ENCODE measurements at regions not wholly inside any gene's neighbourhood (a gene's known extent, or its start where the extent isn't known, plus 50 kb on each side); places are given as distances from the start of the nearest gene placed in this dataset.
A peak's percentile ranks its signal among the peaks of the same experiment; 100 is the strongest.

DNA sequence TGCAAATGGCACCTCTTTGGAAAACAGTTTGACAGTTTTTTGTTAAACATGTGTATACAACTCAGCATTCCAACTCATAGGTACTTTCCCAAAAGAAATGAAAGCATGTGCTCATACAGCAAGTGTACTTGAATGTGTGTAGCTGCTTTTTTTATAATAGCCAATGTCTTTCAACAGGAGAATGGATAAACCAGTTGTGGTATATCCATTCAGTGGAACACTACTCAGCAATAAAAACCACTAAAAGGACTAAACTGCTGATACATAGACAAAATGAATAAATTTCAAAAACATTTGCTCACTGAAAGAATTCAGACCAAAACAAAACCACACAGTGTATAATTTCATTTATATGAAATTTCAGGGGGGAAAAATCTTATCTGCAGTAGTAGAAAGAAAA lies 267.3 kb downstream of the NR2F1-AS1 start:
- DNase-seq, result no peak

DNA sequence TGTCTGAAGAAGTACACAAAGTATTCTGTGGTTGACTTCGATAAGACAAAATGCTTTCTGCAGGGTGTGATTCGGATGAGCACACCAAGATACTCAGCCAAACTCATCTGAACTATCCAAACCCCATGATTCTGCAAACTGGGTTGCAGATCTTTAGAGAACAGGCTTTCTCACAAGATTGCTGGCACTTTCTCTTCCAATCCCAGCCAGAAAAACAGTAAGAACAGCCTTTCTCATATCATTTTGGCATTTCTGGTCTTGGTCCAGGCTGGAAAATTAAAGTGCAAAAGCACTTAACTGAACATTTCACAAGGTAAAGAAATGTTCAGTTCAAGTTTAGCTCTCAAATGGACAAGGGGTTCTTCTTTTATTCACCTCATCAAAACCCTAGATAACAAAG lies 269.1 kb downstream of the NR2F1-AS1 start:
- DNase-seq, result no peak

DNA sequence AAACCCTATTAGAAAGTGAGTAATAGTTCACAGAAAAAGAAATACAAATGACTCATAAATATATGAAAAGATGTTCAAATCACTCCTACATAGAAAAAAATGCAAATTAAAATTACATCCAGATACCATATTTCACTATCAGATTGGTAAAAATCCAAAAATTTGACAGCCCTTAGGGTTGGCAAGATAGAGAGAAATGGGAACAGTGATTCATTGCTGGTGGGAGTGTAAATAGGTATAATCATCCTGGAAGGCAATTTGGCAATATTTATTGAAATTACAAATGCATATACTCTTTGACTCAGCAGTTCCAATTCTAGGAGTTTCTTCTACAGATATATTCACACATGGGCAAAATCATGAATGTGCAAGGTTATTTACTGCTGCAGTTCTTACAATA lies 273.5 kb downstream of the NR2F1-AS1 start:
- no peak for DNase-seq

DNA sequence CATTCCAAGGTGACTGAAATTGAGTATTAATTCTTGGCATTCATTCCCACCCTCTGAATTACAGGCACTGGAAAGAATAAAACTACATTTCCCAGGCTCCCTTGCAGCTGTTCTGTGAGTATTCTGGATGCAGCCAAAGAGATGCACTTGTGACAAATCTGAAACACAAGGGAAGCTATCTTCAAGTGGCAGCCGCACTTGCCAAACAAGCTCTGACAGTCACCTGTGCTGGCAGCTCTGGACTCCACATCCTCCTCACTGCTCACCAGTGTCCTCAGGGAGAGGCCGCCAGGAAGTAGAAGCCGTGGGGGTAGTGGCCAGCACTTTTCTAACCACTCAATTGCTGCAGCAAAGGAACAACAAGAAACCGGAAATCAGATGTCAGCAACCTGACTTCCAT lies 275.0 kb downstream of the NR2F1-AS1 start:
- DNase-seq, result no peak

DNA sequence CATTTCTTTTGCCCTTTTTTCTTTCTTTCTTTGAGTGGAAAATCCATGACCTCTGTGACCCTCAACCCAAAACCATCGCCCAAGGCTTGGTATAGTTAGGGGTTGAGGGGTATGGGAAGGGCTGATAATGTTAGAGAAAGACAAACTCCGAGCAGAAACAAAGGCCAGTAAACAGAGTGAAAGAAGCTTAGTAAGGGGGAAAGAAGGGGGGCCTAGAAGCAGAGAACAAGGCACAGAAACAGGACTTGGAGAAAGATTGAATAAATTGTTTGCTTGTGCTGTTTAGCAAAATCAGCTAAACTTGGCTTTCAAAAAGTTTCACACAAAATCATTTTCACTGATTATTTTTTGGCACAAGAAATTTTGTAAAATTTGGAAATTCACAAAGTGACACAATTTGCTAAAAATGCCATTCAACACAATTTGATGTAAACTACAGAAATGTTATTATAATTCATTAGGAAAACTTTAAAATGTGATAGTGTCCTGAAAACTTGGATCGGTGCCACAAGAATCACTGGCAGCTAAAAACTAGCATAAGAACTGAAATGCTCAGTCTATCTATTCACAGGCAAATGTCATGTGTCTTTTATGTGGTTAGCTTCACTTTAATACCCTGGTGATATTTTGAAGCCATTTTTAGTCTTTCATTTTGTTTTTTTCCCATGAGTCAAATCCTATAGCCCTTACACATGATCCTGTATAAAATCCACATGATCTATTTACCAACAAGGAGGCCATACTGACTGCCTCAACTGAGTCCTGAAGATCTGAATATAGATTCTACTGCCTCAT lies 276.4 kb downstream of the NR2F1-AS1 start:
- no peak for DNase-seq

DNA sequence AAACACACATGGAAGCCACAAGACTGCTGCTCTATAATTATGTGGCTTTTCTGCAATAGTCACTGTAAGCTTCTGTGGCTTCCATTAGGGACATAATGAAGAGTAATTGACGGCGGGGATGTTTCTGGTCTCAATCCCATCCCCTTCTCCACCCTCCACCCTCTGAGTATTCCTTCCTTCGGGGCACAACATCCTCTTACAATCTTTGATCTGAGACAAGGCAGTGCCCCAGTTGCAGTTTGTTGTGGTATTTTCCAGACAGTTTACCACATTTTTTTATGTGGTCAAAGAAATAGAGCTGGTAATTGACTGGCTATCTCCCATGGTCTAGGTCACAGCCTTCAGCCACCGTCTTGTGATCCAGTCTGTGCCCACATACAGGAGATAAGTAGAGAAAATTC lies 277.7 kb downstream of the NR2F1-AS1 start:
- DNase-seq, result no peak

DNA sequence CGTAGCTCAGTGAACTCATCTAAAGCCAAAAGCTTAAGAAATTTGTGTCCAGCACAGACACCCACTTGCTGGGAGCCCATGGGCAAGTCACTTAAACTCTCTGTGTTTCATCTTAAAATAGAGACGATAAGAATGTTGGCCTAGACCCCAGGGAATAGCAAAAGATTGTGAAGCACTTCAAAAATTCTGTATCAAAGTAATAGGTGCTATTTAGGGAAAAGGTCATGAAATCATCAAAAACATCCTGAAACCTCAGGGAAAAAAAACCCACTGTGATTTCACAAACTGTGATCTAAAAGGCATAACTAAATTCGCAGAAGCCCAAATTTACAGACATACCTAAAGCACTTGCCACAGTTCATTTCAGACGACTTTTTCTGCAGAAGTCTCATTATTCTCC lies 278.3 kb downstream of the NR2F1-AS1 start:
- DNase-seq, result no peak

DNA sequence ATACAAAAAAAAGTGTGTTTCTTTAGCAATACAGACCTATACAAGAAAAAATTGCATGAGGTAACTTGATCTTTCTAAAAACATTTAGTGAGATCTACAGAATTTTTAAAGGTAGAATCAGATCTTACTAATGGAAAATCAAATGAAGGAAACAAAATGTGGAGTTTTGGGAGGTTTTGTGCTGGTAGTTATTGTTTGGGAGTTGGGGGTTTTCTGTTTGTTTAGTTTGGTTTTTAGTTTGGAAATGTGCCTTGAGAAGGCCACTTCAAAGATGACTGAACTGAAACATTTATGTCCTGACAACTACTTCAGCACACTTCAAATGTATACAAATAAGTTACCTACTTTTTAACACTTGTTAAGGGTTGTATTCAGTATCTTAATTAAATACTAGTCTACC lies 280.1 kb downstream of the NR2F1-AS1 start:
- no peak for DNase-seq

DNA sequence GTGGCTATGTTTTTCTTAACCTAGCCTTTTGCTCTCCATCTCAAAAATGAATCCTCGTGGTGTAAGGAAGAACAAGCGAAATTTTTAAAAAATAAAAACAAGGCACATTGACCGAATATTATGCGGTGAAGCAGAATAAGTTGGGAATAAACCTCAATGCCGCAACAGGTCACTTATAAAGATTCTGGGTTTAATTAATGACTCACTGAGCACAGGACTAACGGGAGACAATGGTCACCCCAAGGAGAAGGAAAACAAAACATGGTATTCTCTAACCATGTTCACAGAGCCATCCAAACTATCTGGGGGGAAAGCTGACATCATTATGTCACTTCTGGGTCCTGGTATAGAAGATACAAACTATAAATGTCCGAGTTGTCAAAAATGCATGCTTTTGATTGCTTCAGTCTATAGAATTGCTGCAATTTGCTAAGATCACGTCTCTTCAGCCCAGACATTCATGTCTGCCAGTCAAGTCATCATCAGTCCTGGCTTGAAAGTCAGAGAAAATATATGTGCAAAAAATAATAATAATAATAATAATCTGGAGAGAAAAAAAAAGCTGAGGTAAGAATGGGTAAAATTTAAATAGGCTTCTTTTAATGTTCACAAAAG lies 280.6 kb downstream of the NR2F1-AS1 start:
- no peak for DNase-seq

DNA sequence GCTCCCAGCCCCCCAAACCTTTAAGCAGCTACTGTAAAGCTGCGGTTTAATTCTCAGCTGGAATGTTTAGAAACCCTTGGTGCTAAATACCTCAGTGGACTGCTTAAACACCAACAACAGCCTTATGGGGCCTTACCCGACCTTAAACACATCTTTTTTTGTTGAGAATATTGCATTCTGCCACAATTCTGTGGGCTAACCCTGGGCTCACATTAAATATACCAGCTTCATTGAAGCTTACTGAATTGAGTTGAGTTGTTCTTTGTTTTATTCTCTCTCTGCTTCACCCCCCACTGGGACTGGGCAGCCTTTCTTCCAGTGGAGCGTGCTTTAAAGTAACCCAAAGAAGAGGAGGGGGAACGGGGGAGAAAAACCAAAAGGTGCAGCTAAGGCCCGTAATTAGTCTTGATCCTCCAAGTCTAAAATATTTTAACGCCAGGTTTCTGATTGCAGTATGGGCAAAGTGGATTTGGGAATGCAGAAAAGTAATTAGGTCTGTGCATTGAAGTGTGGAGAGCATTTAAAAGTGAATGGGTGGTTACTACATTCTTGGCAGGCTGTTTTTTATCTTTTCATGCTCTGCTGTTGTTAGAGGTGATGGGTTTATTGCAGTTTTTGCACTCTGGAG lies 281.2 kb downstream of the NR2F1-AS1 start:
- DNase-seq, result peak; percentile 2

DNA sequence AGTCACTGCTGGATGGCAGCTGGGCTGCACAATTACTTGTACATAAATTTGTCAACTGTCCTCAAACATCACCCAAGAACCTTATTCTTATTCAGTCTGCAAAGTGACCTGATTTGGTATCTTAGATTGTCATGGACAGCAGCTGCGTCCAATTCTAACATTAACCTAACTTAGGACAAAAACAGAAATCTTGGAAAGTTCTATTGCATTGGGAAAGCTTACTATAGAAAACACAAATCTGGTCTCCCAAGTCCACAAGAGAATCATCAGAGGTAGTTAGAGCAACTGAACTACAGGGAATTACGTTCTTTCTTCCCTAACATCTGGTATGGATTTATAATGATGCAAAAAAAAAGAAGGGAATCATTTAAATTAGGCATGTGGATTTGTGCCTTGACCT lies 283.9 kb downstream of the NR2F1-AS1 start:
- DNase-seq, result no peak

DNA sequence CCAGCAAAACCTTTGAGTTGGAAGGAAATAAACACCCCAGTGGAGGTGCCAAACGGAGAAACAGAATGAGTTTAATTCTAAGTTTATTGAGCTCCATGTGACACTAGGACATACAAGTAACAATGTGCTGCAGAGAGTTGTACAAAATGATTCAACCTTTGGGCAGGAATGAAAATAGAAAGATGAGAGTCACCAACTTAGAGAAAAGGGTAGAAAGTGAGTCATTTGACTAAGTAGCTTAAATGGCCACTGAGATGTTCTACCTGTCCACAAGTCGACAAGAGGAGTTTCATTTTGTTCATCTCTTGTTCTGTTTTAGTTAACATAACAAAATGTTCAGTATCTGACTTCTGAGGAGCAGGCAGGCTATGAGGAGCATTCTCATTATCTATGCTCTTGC lies 284.7 kb downstream of the NR2F1-AS1 start:
- DNase-seq, result no peak

DNA sequence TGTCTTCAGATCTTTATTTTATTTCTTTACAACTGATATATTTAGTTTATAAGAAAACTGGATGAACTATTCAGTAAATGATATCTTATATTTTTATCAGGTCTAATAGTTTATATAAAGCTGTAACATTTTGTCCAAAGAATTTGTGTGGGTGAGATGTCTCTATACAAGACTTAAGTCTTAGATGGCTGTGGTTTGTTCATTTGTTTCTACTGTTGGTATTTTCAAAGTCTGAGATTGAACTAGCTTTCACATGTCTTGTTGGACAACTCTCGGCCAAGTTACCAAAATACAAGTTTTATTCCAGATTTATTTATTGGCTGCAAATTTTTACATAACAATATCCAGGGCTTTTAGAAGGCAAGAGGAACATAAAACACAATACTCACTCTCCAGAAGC lies 286.0 kb downstream of the NR2F1-AS1 start:
- no peak for DNase-seq

DNA sequence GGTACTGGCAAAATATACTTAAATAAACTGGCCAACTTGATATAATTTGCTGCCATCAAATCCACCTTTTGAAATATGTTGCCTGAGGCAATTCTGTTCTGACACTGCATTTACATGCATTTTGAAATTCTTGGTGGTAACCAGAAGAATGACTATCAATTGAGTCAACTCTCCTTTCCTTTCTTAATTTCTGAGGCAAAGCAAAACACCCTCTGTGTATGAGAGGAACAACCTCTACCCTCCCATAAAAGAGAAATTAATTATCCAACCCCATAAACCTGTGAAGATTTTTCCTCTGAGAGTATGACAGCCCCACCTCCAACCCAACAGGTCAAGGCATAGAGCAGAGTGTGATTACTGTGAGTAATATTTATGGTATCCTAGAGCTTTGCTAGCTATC lies 286.8 kb downstream of the NR2F1-AS1 start:
- no peak for DNase-seq

DNA sequence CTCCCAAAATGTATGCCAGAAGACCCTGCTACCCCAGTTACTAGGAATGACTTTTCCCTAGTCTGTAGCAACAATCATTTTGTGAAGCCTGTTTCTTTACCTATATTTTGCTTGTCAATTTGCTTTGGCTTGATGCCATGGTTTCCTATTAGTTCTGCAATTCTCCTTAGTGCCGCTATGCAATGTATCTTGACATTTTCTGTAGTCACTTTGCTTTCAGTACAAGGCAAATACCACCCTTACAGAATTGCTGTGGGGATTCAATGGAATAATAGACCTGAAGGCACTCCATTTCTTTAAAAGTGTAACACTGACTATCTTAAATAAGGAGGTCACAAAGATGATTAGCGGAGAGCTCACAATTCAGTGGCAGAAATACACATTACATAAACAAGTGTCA lies 291.1 kb downstream of the NR2F1-AS1 start:
- DNase-seq, result no peak

DNA sequence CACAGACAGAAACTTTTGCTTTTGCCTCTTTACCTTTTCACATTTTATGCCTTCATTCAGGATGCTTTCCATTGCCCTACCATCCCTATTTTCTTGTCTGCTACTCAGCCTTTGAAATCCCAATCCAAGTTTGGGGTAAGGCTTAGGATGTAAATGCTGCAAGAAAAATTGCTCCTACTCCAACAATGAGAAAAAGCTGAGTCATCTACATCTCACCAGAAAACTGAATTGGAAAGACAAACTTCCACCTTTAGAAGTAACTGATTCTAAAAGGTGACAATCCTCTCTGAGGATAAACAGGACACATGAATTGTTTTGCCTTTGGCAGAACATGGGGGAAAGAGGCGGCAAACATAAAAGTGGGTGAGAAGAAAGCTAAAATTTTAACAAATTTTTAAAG lies 295.6 kb downstream of the NR2F1-AS1 start:
- DNase-seq, result no peak

DNA sequence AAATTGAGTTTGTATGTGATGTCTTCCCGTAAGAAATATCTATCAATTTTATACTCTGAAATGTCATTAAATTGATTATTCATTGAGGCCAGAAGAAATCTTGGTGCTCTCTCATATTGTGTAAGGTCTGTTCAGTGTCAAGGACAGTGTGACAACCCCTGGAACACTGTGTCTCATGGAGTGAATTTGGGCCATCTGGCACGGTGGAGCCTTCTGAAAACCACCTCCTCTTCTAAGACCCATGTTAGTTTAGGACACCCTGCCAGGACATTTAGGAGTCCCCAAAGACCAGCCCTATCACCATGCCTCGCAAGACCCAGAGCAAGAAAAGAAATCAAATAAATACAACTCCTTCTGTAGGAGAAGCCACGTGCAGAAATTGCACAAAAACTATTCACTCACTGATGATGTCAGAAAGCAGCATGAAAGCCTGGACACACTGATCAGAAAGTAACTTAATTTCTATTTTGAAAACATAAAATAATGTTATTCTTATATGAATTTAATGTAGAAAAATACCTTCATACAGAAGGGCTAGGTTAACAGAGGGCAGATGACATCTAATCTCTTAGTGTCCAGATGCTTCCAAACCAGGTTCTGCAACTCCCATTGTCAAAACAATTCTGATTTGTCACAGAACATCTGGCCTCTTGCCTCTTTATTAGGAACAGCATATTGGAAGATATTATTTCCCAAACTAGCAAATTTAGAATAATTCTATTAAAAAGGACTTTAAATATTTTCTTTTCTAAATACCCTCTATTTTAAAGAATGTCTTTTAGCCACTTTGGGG lies 298.8 kb downstream of the NR2F1-AS1 start:
- DNase-seq, result peak; percentile 28

DNA sequence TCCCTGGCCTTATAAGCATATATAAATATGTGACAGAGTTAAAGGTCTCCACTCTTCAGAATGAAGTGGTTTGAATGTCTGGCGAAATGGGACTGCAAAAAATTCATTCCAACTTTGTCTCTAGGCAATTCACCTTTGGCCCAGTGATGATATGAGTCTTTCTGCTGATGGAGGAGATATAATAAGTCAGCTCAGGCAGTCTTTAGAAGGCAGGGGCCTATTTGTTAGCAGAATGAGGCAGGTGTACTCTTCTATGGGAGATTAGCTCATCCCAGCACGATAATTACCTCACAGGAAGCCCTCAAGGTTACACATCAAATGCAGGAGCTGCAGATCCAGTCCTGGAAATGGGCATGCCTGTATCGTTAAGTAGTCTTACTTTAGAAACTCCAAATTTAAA lies 300.5 kb downstream of the NR2F1-AS1 start:
- no peak for DNase-seq

DNA sequence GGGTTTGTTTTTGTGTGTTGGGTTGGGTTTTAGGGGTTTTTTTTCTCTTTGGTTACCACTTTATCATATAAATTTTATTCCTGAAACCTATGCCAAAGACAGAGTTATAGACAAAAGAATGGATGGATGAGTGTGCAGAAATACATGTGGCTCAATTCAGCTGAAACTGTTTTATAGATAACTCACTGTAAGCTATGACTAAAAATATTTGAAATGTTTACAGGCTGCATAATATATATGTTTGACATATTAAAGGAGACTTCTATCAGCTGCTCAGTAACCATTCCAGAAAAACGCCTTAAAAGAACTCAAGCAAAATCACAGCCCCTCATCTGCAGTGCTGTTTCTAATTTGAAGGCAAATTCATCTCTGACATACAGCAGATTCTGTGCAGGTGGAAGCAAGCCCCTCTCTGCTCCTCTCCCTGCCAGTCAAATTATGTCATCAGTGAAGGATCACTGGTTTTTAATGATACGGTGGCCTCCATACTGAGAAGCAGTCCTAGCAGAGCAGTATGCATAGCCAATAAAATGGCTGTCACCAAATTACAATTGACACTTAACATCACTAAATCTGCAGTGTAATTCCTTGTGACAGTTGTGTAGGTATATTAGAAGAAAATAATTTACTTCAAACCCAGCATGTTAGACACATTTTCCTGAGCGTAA lies 301.6 kb downstream of the NR2F1-AS1 start:
- no peak for DNase-seq

DNA sequence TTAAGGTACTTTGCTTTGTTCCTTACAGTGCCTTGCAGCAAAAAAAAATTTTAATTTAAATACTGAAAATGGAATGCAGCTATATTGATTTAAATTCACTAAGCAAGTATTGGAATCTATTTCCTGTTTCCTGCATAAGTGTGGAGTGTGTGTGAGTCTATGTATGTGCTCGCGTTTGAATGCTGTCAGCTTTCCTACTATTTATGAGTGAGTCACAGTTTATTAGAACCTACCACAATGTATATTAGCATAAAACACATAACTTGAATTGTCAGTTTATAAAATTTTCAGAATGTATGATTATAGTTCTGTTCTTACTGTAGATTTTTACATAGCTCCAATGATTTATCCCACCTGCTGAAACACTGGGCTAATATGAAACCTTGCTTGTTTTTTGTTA lies 302.1 kb downstream of the NR2F1-AS1 start:
- DNase-seq, result no peak

DNA sequence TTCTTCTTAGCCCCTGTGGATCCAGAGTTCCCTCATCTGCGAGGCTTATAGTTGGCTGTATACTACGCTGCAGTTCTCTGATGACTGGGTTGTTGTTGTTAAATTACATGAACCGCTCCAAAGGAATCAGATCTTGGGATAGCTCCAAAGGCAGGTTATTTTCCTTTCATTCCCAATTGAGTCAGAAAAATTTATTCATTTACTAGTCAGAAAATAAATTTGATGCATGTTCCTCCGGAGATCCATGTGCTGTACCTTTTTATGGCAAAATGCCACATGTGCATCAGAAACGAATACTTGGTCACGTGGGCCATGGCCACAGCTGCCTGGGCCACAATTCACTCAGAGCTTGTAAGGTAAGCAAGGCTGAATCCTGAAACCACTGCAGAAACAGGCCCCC lies 304.0 kb downstream of the NR2F1-AS1 start:
- no peak for DNase-seq

DNA sequence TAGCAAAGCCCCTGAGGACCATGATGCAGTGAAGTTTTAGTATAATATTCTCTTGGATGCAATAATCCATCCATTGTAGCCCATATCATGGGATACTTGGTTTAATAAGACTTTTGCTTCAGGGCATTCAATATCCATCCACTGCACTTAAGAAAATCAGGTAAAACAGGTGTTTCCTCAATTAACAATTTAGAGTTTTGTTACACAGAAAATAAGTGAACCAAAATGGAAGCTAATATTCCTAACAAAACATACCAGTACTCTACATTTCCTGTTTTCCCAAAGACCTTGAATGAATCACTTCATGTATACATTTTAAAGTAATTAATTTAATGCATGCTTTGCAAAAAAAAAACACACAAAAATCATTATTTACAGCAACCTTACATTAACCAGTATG lies 305.6 kb downstream of the NR2F1-AS1 start:
- no peak for DNase-seq

DNA sequence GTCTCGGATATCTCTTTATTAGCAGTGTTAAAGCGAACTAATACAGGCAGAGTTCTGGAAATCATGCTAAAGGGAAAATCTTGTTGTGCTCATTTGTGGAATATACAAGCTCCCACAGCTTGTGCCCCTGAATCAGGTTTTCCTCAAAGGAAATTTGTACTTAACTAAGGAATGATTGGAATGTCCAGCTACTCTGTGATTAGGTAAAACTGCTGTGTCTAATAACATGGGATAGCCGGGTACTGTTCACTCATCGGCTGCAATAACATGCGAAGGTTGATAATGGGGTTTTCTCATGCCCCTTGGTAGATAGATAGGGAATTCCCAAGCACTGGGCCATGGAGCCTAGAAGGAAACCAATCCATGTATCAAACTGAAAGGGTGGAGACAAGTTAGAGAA lies 306.7 kb downstream of the NR2F1-AS1 start:
- DNase-seq, result no peak

Measured in NCI-H524 treated with DMSO at 0.1 percent for 48 hours (cell line).